ENCODE measurements at regions not wholly inside any gene's neighbourhood (a gene's known extent, or its start where the extent isn't known, plus 50 kb on each side); places are given as distances from the start of the nearest gene placed in this dataset.

DNA sequence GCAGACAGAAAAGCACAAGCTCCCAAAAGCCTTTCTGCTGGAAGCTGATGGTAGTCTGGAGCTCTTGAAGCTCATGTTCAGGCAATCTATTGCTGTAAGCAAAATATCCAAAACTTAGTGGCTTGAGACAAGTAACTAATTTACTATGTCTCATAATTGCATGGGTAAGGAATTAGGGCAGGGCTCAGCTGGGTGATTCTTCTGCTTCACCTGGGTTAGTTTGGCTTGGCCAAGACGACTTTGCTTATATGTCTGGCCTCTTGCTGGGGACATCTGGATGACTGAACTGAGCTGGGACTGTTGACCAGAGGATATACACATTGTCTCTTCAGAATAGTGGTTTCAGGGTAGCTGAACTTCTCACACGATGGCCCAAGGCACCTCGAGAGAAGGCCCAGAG is 96.8 kb upstream of the WSCD1 start:
- no peak overlapping the region; a peak in 1 of 5 replicates for H3K4me3 Mint-ChIP-seq
- Histone ChIP-seq H2BK120ac (ENCODE audit: low read depth, low read length, poor library complexity, severe bottlenecking) (no peak overlapping the region), H4K8ac (replicated peaks; ENCODE audit: insufficient read length, low read depth, low read length) (no peak overlapping the region), H2AFZ (ENCODE audit: low read length) (no peak overlapping the region), H4K5ac (ENCODE audit: insufficient read length, low read depth, low read length) (no peak overlapping the region), H4K91ac (ENCODE audit: insufficient read length, low read depth, low read length) (no peak overlapping the region), H3K9ac (ENCODE audit: extremely low read depth, insufficient read length, low read length) (no peak overlapping the region), H2BK5ac (ENCODE audit: insufficient read length, low read length) (no peak overlapping the region), H3K27me3 (ENCODE audit: insufficient read depth, low read length) (no peaks in the 10 kb centered on the region), H3K9me3 (ENCODE audit: control insufficient read depth, low read depth, low read length) (peaks cover 10% of the 10 kb centered on the region), H4K20me1 (ENCODE audit: control insufficient read depth, insufficient read depth, insufficient read length) (no peaks in the 10 kb centered on the region), H3K4ac (ENCODE audit: low read depth, low read length) (no peak overlapping the region), H3K79me2 (ENCODE audit: insufficient read depth, low read length) (no peaks in the 10 kb centered on the region), H2BK12ac (ENCODE audit: insufficient read length, low read depth, low read length) (no peak overlapping the region), H3K4me1 (ENCODE audit: insufficient read depth, low read length) (no peaks in the 10 kb centered on the region), H3K27ac (ENCODE audit: insufficient read length, low read depth, low read length) (no peak overlapping the region), H3K23ac (ENCODE audit: insufficient read length, low read depth, low read length) (no peak overlapping the region), H2BK15ac (ENCODE audit: low read depth, low read length) (no peak overlapping the region), H2BK20ac (ENCODE audit: low read depth, low read length, poor library complexity, severe bottlenecking) (no peak overlapping the region), H3K14ac (ENCODE audit: insufficient read depth, low read length) (no peak overlapping the region), H3K79me1 (ENCODE audit: insufficient read depth, low read depth, low read length, poor library complexity, severe bottlenecking) (no peaks in the 10 kb centered on the region), H2AK5ac (ENCODE audit: insufficient read length, low read length) (no peak overlapping the region), H3K18ac (ENCODE audit: insufficient read length, low read depth, low read length) (no peak overlapping the region), H3K56ac (ENCODE audit: insufficient read length, low read depth, low read length) (no peak overlapping the region), H3T11ph (ENCODE audit: low read length) (no peak overlapping the region), H3K4me2 (ENCODE audit: insufficient read depth, insufficient read length, low read length) (no peak overlapping the region), H3K23me2 (ENCODE audit: insufficient read length, low read depth, low read length, poor library complexity, severe bottlenecking) (no peaks in the 10 kb centered on the region)
- peaks cover 0 to 11% (median 8%) of the 10 kb centered on the region in 3 experiments; a peak in 4 of 7 replicates for H3K36me3 Mint-ChIP-seq (ENCODE audit: insufficient read depth in 1 of 3, low read depth in 3 of 3)
- peaks cover 23 to 24% of the 10 kb centered on the region in 2 experiments for H3K9me3 Mint-ChIP-seq
- peaks cover 5 to 8% of the 10 kb centered on the region in 2 experiments; a peak in 2 of 4 replicates for H3K4me1 Mint-ChIP-seq
- H3K27me3 Mint-ChIP-seq (ENCODE audit: low read depth), result peaks cover 3% of the 10 kb centered on the region
- TF ChIP-seq, protein P1, sequence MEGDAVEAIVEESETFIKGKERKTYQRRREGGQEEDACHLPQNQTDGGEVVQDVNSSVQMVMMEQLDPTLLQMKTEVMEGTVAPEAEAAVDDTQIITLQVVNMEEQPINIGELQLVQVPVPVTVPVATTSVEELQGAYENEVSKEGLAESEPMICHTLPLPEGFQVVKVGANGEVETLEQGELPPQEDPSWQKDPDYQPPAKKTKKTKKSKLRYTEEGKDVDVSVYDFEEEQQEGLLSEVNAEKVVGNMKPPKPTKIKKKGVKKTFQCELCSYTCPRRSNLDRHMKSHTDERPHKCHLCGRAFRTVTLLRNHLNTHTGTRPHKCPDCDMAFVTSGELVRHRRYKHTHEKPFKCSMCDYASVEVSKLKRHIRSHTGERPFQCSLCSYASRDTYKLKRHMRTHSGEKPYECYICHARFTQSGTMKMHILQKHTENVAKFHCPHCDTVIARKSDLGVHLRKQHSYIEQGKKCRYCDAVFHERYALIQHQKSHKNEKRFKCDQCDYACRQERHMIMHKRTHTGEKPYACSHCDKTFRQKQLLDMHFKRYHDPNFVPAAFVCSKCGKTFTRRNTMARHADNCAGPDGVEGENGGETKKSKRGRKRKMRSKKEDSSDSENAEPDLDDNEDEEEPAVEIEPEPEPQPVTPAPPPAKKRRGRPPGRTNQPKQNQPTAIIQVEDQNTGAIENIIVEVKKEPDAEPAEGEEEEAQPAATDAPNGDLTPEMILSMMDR (conservative IDR thresholded peaks at IDR 0.05), result no peak
- DNase-seq, result no peak
- no peak overlapping the region for H3K27ac Mint-ChIP-seq
- no CpG with 5 or more reads among the region's 3 CpGs for WGBS (ENCODE audit: extremely low coverage, insufficient read length, low lambda C conversion rate)
